Gastroesophageal sphincter (tissue), 3 donors: ENCODE measurements at regions not wholly inside any gene's neighbourhood (a gene's known extent, or its start where the extent isn't known, plus 50 kb on each side); places are given as distances from the start of the nearest gene placed in this dataset.

Experiments
- CTCF ChIP-seq, 4 experiments: fragments of 200-600 bp in 2 of 4; fragments of 450-650 bp in 2 of 4; sonication (generic) in 1 of 4; IDR thresholded peaks; one replicate each; pipeline ENCODE4 v1.5.1; 2017 to 2019; ENCODE audit warnings: antibody characterized with exemption in 4 of 4, mild to moderate bottlenecking in 2 of 4, moderate library complexity in 2 of 4
- EP300 ChIP-seq: sonication (generic); formaldehyde crosslinking; IDR thresholded peaks from one replicate; pipeline ENCODE4 v1.6.1; 2017; ENCODE audit warnings: antibody characterized with exemption, mild to moderate bottlenecking
- POLR2A ChIP-seq, 2 donors: fragments of 450-650 bp; IDR thresholded peaks; one replicate each; pipeline ENCODE4 v1.6.1; 2017; ENCODE audit warnings: antibody characterized with exemption in 2 of 2, mild to moderate bottlenecking in 2 of 2, moderate library complexity in 1 of 2

- TF ChIP-seq CTCF (IDR thresholded peaks at IDR 0.05) = no peak
- TF ChIP-seq POLR2A (IDR thresholded peaks at IDR 0.05) = no peak
- no peak for TF ChIP-seq EP300
Measured at GRCh38 chr4:115315182-115315581, 201.8 kb upstream of the NDST4 start.
